GM23338 (cell line): ENCODE measurements at regions not wholly inside any gene's neighbourhood (a gene's known extent, or its start where the extent isn't known, plus 50 kb on each side); places are given as distances from the start of the nearest gene placed in this dataset.

Source experiments
- ATAC-seq: fragments of 200-7000 bp; cut with Tn5 transposase; 3 replicates; pipeline ENCODE4 v1.9.1; 2020
- DNase-seq: peaks from one replicate; pipeline ENCODE4 v3.0.0-alpha.2; 2015; ENCODE audit warnings: low spot score
- H2AFZ ChIP-seq: fragments of 200-600 bp; sonication (generic); 2 replicates; pipeline ENCODE4 v1.8.0; 2016; ENCODE audit warnings: antibody characterized with exemption, mild to moderate bottlenecking, moderate library complexity
- H3F3A ChIP-seq: fragments of 200-600 bp; sonication (generic); replicated peaks from 2 replicates; pipeline ENCODE4 v1.8.0; 2017; ENCODE audit warnings: antibody characterized with exemption, mixed run types, low read depth
- H3K27ac ChIP-seq: fragments of 200-600 bp; sonication (generic); 2 replicates; pipeline ENCODE4 v1.6.1; 2016; ENCODE audit warnings: low read depth
- H3K27me3 ChIP-seq: fragments of 200-600 bp; sonication (generic); 2 replicates; pipeline ENCODE4 v1.8.0; 2016; ENCODE audit warnings: mild to moderate bottlenecking, mixed run types, moderate library complexity; ENCODE audit not compliant: insufficient read depth
- H3K36me3 ChIP-seq: fragments of 200-600 bp; sonication (generic); 2 replicates; pipeline ENCODE4 v1.8.0; 2016; ENCODE audit warnings: mild to moderate bottlenecking; ENCODE audit not compliant: insufficient read depth
- H3K4me1 ChIP-seq: fragments of 200-600 bp; sonication (generic); 2 replicates; pipeline ENCODE4 v1.8.0; 2016; ENCODE audit warnings: mild to moderate bottlenecking, moderate library complexity; ENCODE audit not compliant: insufficient read depth
- H3K4me2 ChIP-seq: fragments of 200-600 bp; sonication (generic); 2 replicates; pipeline ENCODE4 v1.7.1; 2017; ENCODE audit warnings: mixed run types
- H3K4me3 ChIP-seq: fragments of 200-600 bp; sonication (generic); 2 replicates; pipeline ENCODE4 v1.6.1; 2016; ENCODE audit warnings: mixed run types
- H3K79me2 ChIP-seq: fragments of 200-600 bp; sonication (generic); replicated peaks from 2 replicates; pipeline ENCODE4 v1.8.0; 2017; ENCODE audit warnings: mild to moderate bottlenecking; ENCODE audit not compliant: insufficient read depth
- H3K9me2 ChIP-seq: fragments of 200-600 bp; sonication (generic); 2 replicates; pipeline ENCODE4 v1.8.0; 2017; ENCODE audit not compliant: insufficient read depth
- H4K20me1 ChIP-seq: fragments of 200-600 bp; sonication (generic); replicated peaks from 2 replicates; pipeline ENCODE4 v1.8.0; 2017; ENCODE audit warnings: mild to moderate bottlenecking; ENCODE audit not compliant: insufficient read depth
- H3K27ac Mint-ChIP-seq: 2 replicates; pipeline ENCODE4 v1.8.0; 2020; ENCODE audit warnings: inconsistent platforms, mild to moderate bottlenecking, moderate library complexity, mixed read lengths
- H3K27me3 Mint-ChIP-seq: 3 replicates; pipeline ENCODE4 v1.8.0; 2022; ENCODE audit warnings: low read depth, mild to moderate bottlenecking, moderate library complexity, mixed read lengths, inconsistent platforms; ENCODE audit not compliant: insufficient read depth, poor library complexity
- H3K36me3 Mint-ChIP-seq: 3 replicates; pipeline ENCODE4 v1.8.0; 2021; ENCODE audit warnings: low read depth, mild to moderate bottlenecking, inconsistent platforms, moderate library complexity, mixed read lengths
- H3K4me1 Mint-ChIP-seq: 3 replicates; pipeline ENCODE4 v1.8.0; 2020; ENCODE audit warnings: mild to moderate bottlenecking, inconsistent platforms, mixed read lengths
- H3K4me3 Mint-ChIP-seq: 3 replicates; pipeline ENCODE4 v1.8.0; 2021; ENCODE audit warnings: moderate library complexity, mild to moderate bottlenecking, inconsistent platforms, mixed read lengths
- H3K9me3 Mint-ChIP-seq: 3 replicates; pipeline ENCODE4 v1.8.0; 2020; ENCODE audit warnings: moderate library complexity, mild to moderate bottlenecking, inconsistent platforms, mixed read lengths
- CTCF ChIP-seq, 2 experiments: fragments of 200-600 bp in 1 of 2; sonication (generic) in 1 of 2; conservative IDR thresholded peaks; 2 replicates each; pipeline versions ENCODE4 v1.5.1 to v1.6.1; 2016 to 2017; ENCODE audit warnings: antibody characterized with exemption in 2 of 2, low read depth in 2 of 2, mild to moderate bottlenecking in 2 of 2, moderate library complexity in 1 of 2
- EZH2 ChIP-seq: fragments of 200-600 bp; sonication (generic); IDR thresholded peaks from one replicate; pipeline ENCODE4 v1.8.0; 2017; ENCODE audit warnings: antibody characterized with exemption, mild to moderate bottlenecking, low read depth; ENCODE audit not compliant: unreplicated experiment
- EZH2phosphoT487 ChIP-seq: fragments of 200-600 bp; sonication (generic); IDR thresholded peaks from one replicate; pipeline ENCODE4 v1.8.1; 2018; ENCODE audit warnings: antibody characterized with exemption; ENCODE audit not compliant: unreplicated experiment
- NANOG ChIP-seq: IDR thresholded peaks from 2 replicates; pipeline ENCODE4 v1.6.1; 2016; ENCODE audit warnings: antibody characterized with exemption, borderline replicate concordance
- ZNF114 ChIP-seq: fragments of 250-450 bp; sonication (Bioruptor Pico); IDR thresholded peaks from 2 replicates; pipeline ENCODE4 v1.5.0; 2020; ENCODE audit warnings: mild to moderate bottlenecking, moderate library complexity
- ZNF331 ChIP-seq: fragments of 250-450 bp; sonication (Bioruptor Pico); IDR thresholded peaks from 2 replicates; pipeline ENCODE4 v1.5.0; 2020; ENCODE audit warnings: low read depth, mild to moderate bottlenecking, moderate library complexity
- TF ChIP-seq, protein P1 (sequence below): IDR thresholded peaks from one replicate; pipeline ENCODE4 v1.6.1; 2018; ENCODE audit warnings: antibody characterized with exemption; ENCODE audit not compliant: unreplicated experiment
- TF ChIP-seq, protein P2 (sequence below): fragments of 250-450 bp; sonication (Bioruptor Pico); IDR thresholded peaks from 2 replicates; pipeline ENCODE4 v1.5.0; 2020; ENCODE audit warnings: mild to moderate bottlenecking, moderate library complexity

DNA sequence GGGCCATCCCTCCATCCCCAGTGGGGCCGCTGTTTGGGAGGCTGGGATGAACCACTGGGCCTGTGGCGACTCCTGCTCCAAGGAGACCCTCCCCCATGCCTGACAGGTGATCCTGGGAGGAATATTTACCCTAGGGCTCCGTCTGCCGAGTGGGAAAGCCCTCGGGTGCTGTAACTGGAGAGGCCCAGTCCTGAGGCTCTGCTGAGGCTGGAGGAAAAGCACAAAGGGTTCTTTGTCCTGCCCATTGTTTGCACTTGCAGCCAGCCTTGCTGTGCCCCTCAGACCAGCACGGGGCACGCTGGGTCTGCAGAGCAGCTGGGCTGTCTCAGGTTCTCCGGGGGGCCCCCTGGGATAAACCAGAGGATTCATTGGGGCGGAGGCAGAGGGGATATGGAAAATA lies 321.1 kb downstream of the MN1 start:
- peak; percentile 55 for DNase-seq
- H3K27me3 ChIP-seq: no peaks in the 10 kb centered on the region
- no peak overlapping the region for H3K4me3 Mint-ChIP-seq
- no peaks in the 10 kb centered on the region for H3K36me3 ChIP-seq
- H3K4me1 Mint-ChIP-seq: peaks cover 49% of the 10 kb centered on the region
- H3K79me2 ChIP-seq: no peaks in the 10 kb centered on the region
- H3K4me3 ChIP-seq: no peak overlapping the region
- peaks cover 3% of the 10 kb centered on the region; the same call in 1 of the 3 replicates for H3K9me3 Mint-ChIP-seq
- peak overlapping the region; percentile 7; the same call in 1 of the 2 replicates for H3K4me2 ChIP-seq
- peak overlapping the region; percentile 62; the same call in 1 of the 2 replicates for H3K27ac Mint-ChIP-seq
- H2AFZ ChIP-seq: no peak overlapping the region
- TF ChIP-seq CTCF (conservative IDR thresholded peaks at IDR 0.05; ENCODE audit: low read depth in 2 of 2) (no peak), EZH2 (no peak), NANOG (no peak), ZNF331 (CRISPR knock-in tag) (no peak), EZH2phosphoT487 (no peak), ZNF114 (CRISPR knock-in tag) (no peak)
- TF ChIP-seq, protein P1, sequence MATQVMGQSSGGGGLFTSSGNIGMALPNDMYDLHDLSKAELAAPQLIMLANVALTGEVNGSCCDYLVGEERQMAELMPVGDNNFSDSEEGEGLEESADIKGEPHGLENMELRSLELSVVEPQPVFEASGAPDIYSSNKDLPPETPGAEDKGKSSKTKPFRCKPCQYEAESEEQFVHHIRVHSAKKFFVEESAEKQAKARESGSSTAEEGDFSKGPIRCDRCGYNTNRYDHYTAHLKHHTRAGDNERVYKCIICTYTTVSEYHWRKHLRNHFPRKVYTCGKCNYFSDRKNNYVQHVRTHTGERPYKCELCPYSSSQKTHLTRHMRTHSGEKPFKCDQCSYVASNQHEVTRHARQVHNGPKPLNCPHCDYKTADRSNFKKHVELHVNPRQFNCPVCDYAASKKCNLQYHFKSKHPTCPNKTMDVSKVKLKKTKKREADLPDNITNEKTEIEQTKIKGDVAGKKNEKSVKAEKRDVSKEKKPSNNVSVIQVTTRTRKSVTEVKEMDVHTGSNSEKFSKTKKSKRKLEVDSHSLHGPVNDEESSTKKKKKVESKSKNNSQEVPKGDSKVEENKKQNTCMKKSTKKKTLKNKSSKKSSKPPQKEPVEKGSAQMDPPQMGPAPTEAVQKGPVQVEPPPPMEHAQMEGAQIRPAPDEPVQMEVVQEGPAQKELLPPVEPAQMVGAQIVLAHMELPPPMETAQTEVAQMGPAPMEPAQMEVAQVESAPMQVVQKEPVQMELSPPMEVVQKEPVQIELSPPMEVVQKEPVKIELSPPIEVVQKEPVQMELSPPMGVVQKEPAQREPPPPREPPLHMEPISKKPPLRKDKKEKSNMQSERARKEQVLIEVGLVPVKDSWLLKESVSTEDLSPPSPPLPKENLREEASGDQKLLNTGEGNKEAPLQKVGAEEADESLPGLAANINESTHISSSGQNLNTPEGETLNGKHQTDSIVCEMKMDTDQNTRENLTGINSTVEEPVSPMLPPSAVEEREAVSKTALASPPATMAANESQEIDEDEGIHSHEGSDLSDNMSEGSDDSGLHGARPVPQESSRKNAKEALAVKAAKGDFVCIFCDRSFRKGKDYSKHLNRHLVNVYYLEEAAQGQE: no peak
- TF ChIP-seq, protein P2, sequence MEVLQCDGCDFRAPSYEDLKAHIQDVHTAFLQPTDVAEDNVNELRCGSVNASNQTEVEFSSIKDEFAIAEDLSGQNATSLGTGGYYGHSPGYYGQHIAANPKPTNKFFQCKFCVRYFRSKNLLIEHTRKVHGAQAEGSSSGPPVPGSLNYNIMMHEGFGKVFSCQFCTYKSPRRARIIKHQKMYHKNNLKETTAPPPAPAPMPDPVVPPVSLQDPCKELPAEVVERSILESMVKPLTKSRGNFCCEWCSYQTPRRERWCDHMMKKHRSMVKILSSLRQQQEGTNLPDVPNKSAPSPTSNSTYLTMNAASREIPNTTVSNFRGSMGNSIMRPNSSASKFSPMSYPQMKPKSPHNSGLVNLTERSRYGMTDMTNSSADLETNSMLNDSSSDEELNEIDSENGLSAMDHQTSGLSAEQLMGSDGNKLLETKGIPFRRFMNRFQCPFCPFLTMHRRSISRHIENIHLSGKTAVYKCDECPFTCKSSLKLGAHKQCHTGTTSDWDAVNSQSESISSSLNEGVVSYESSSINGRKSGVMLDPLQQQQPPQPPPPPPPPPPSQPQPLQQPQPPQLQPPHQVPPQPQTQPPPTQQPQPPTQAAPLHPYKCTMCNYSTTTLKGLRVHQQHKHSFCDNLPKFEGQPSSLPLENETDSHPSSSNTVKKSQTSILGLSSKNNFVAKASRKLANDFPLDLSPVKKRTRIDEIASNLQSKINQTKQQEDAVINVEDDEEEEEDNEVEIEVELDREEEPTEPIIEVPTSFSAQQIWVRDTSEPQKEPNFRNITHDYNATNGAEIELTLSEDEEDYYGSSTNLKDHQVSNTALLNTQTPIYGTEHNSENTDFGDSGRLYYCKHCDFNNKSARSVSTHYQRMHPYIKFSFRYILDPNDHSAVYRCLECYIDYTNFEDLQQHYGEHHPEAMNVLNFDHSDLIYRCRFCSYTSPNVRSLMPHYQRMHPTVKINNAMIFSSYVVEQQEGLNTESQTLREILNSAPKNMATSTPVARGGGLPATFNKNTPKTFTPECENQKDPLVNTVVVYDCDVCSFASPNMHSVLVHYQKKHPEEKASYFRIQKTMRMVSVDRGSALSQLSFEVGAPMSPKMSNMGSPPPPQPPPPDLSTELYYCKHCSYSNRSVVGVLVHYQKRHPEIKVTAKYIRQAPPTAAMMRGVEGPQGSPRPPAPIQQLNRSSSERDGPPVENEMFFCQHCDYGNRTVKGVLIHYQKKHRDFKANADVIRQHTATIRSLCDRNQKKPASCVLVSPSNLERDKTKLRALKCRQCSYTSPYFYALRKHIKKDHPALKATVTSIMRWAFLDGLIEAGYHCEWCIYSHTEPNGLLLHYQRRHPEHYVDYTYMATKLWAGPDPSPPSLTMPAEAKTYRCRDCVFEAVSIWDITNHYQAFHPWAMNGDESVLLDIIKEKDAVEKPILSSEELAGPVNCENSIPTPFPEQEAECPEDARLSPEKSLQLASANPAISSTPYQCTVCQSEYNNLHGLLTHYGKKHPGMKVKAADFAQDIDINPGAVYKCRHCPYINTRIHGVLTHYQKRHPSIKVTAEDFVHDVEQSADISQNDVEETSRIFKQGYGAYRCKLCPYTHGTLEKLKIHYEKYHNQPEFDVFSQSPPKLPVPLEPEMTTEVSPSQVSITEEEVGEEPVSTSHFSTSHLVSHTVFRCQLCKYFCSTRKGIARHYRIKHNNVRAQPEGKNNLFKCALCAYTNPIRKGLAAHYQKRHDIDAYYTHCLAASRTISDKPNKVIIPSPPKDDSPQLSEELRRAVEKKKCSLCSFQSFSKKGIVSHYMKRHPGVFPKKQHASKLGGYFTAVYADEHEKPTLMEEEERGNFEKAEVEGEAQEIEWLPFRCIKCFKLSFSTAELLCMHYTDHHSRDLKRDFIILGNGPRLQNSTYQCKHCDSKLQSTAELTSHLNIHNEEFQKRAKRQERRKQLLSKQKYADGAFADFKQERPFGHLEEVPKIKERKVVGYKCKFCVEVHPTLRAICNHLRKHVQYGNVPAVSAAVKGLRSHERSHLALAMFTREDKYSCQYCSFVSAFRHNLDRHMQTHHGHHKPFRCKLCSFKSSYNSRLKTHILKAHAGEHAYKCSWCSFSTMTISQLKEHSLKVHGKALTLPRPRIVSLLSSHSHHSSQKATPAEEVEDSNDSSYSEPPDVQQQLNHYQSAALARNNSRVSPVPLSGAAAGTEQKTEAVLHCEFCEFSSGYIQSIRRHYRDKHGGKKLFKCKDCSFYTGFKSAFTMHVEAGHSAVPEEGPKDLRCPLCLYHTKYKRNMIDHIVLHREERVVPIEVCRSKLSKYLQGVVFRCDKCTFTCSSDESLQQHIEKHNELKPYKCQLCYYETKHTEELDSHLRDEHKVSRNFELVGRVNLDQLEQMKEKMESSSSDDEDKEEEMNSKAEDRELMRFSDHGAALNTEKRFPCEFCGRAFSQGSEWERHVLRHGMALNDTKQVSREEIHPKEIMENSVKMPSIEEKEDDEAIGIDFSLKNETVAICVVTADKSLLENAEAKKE (CRISPR knock-in tag): 0 out of 2 replicates have a peak, but pooled peaks have one; percentile 6
- H3K27me3 Mint-ChIP-seq: peaks cover 10% of the 10 kb centered on the region
- peaks cover 20% of the 10 kb centered on the region for H3K4me1 ChIP-seq
- no peaks in the 10 kb centered on the region for H3K9me2 ChIP-seq
- no peaks in the 10 kb centered on the region for H3K36me3 Mint-ChIP-seq
- no peaks in the 10 kb centered on the region for H4K20me1 ChIP-seq
- H3F3A ChIP-seq: no peaks in the 10 kb centered on the region
- no peak overlapping the region for H3K27ac ChIP-seq
- ATAC-seq: peak; percentile 96
